OCI-LY1 (cell line): ENCODE measurements at regions not wholly inside any gene's neighbourhood (a gene's known extent, or its start where the extent isn't known, plus 50 kb on each side); places are given as distances from the start of the nearest gene placed in this dataset.
"Not testable (repeated sequence)": the region's sequence is repeated elsewhere in the genome, so short reads cannot be mapped to it uniquely, and the experiment has no call there.

Source experiments
- H2AFZ ChIP-seq: fragments of 200-600 bp; sonication (generic), shearing (Covaris generic); 2 replicates; pipeline ENCODE4 v1.6.0; 2014; ENCODE audit warnings: antibody characterized with exemption, mild to moderate bottlenecking, low read length
- H3F3A ChIP-seq: fragments of 200-600 bp; sonication (generic), shearing (Covaris generic); 2 replicates; pipeline ENCODE4 v1.6.0; 2014; ENCODE audit warnings: mild to moderate bottlenecking, antibody characterized with exemption, low read length, moderate library complexity; ENCODE audit not compliant: insufficient read depth
- H3K27ac ChIP-seq: fragments of 200-600 bp; sonication (generic); 2 replicates; pipeline ENCODE4 v1.5.1; 2014; ENCODE audit warnings: low read length, mixed run types, mild to moderate bottlenecking, low read depth; ENCODE audit not compliant: poor library complexity, severe bottlenecking
- H3K27me3 ChIP-seq: fragments of 200-600 bp; sonication (generic); 2 replicates; pipeline ENCODE4 v1.6.0; 2014; ENCODE audit warnings: antibody characterized with exemption, mild to moderate bottlenecking, low read length, moderate library complexity; ENCODE audit not compliant: insufficient read depth
- H3K36me3 ChIP-seq: fragments of 200-600 bp; sonication (generic); 2 replicates; pipeline ENCODE4 v1.6.1; 2014; ENCODE audit warnings: mild to moderate bottlenecking, antibody characterized with exemption, low read length, moderate library complexity, mixed read lengths; ENCODE audit not compliant: insufficient read depth
- H3K4me1 ChIP-seq: fragments of 200-600 bp; sonication (generic); 2 replicates; pipeline ENCODE4 v1.5.1; 2014; ENCODE audit warnings: mild to moderate bottlenecking, low read length, moderate library complexity; ENCODE audit not compliant: insufficient read depth, severe bottlenecking
- H3K4me2 ChIP-seq: fragments of 200-600 bp; sonication (generic), shearing (Covaris generic); 2 replicates; pipeline ENCODE4 v1.6.1; 2014; ENCODE audit warnings: low read length
- H3K4me3 ChIP-seq: fragments of 200-600 bp; sonication (generic); 2 replicates; pipeline ENCODE4 v1.5.1; 2014; ENCODE audit warnings: low read length, low read depth, mild to moderate bottlenecking, mixed read lengths; ENCODE audit not compliant: poor library complexity, severe bottlenecking
- H3K79me2 ChIP-seq: fragments of 200-600 bp; shearing (Covaris generic); 2 replicates; pipeline ENCODE4 v1.6.1; 2016; ENCODE audit warnings: mixed run types, low read length, mixed read lengths; ENCODE audit not compliant: insufficient read depth
- H3K9ac ChIP-seq: fragments of 200-600 bp; sonication (generic), shearing (Covaris generic); 2 replicates; pipeline ENCODE4 v1.6.1; 2014; ENCODE audit warnings: mild to moderate bottlenecking, low read length, mixed read lengths
- H3K9me2 ChIP-seq: fragments of 200-600 bp; sonication (generic), shearing (Covaris generic); 2 replicates; pipeline ENCODE4 v1.6.1; 2014; ENCODE audit warnings: low read depth, mild to moderate bottlenecking, low read length, mixed read lengths
- H3K9me3 ChIP-seq: fragments of 200-600 bp; shearing (Covaris generic); 2 replicates; pipeline ENCODE4 v1.6.1; 2014; ENCODE audit warnings: low read length, mixed read lengths
- H4K20me1 ChIP-seq: fragments of 200-600 bp; sonication (generic), shearing (Covaris generic); 2 replicates; pipeline ENCODE4 v1.6.0; 2016; ENCODE audit warnings: mild to moderate bottlenecking, low read length; ENCODE audit not compliant: insufficient read depth
- EZH2 ChIP-seq: fragments of 200-600 bp; sonication (generic), shearing (Covaris generic); IDR thresholded peaks from 2 replicates; pipeline ENCODE4 v1.8.0; 2017; ENCODE audit warnings: borderline replicate concordance, mixed run types, mild to moderate bottlenecking, antibody characterized with exemption, low read length, moderate library complexity, mixed read lengths
- TF ChIP-seq, protein P1 (sequence below): fragments of 200-600 bp; sonication (generic), shearing (Covaris generic); IDR thresholded peaks from 2 replicates; pipeline ENCODE4 v1.5.1; 2017; ENCODE audit warnings: mild to moderate bottlenecking, antibody characterized with exemption, low read length, moderate library complexity, mixed read lengths

DNA sequence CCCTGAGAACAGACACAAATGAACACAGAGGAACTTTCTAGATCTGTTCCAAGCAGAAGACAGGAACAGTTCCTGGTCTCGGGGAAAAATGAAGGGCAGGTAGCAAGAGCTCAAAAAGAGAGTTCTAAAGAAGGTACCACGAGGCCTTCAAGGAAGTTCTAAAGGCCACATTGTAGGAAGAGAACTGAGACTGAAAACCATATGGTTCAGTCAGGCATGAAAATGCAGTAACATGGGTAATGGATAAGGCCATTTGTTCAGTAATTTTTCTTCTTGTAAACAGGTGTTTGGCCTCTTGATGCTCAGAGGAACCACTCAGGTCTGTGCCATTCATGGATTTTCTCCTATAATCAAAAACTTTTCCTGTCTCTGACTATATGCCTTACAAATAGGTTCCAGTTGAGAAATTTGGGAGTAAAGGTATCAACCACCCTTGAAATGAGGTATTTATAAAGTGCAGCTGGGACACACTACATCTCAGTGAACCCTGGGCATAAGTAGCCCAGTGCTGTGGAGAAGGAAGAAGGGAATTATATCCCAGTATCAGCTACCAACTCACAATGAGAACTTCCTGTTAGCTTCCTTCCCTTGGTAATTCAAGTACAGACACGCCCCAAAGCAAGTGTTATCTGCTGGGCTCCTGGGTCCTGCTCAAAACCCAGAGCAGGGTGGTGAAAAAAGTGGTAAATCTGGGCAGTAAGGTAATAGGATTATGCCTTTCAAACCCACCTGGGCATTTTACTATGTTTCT, 277.9 kb downstream of the KLHL13 start:
- no peaks in the 10 kb centered on the region for H3K36me3 ChIP-seq
- H3K9me3 ChIP-seq: no peaks in the 10 kb centered on the region
- no peaks in the 10 kb centered on the region for H3K79me2 ChIP-seq
- no peak overlapping the region for H3K4me2 ChIP-seq
- H3K27ac ChIP-seq: no peak overlapping the region
- H4K20me1 ChIP-seq: no peaks in the 10 kb centered on the region
- no peak overlapping the region for H2AFZ ChIP-seq
- no peak overlapping the region for H3K4me3 ChIP-seq
- H3K27me3 ChIP-seq: no peaks in the 10 kb centered on the region
- no peaks in the 10 kb centered on the region for H3K4me1 ChIP-seq
- TF ChIP-seq, protein P1, sequence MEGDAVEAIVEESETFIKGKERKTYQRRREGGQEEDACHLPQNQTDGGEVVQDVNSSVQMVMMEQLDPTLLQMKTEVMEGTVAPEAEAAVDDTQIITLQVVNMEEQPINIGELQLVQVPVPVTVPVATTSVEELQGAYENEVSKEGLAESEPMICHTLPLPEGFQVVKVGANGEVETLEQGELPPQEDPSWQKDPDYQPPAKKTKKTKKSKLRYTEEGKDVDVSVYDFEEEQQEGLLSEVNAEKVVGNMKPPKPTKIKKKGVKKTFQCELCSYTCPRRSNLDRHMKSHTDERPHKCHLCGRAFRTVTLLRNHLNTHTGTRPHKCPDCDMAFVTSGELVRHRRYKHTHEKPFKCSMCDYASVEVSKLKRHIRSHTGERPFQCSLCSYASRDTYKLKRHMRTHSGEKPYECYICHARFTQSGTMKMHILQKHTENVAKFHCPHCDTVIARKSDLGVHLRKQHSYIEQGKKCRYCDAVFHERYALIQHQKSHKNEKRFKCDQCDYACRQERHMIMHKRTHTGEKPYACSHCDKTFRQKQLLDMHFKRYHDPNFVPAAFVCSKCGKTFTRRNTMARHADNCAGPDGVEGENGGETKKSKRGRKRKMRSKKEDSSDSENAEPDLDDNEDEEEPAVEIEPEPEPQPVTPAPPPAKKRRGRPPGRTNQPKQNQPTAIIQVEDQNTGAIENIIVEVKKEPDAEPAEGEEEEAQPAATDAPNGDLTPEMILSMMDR: no peak
- no peaks in the 10 kb centered on the region for H3K9me2 ChIP-seq
- H3K9ac ChIP-seq: no peak overlapping the region
- no peaks in the 10 kb centered on the region for H3F3A ChIP-seq

DNA sequence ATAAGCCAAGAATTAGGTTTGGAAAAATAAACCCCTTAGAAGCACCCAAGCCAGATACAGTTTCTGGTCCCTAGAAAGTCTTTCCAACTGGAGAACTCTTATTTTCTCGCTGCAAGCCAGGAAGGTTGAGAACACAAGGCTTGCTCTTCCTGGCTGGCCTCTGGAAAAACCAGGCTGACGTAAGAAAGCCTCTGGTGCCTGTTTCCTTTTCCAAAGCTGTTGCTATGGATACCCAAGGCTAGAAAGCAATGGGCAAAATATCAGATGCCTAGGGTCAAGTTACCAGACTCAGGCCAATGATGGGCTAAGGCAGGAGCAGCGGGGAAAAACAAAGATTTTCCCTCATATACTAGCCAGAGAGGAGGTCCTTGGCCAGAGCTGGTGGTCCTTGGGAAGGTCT, 281.6 kb downstream of the KLHL13 start:
- Histone ChIP-seq H3K27me3 (no peaks in the 10 kb centered on the region), H3K9me3 (no peaks in the 10 kb centered on the region), H3K4me3 (no peak overlapping the region), H3K9me2 (no peaks in the 10 kb centered on the region), H4K20me1 (no peaks in the 10 kb centered on the region), H3K4me2 (no peak overlapping the region), H3K36me3 (no peaks in the 10 kb centered on the region), H3K9ac (no peak overlapping the region), H3K27ac (no peak overlapping the region), H3F3A (no peaks in the 10 kb centered on the region), H2AFZ (no peak overlapping the region), H3K79me2 (no peaks in the 10 kb centered on the region), H3K4me1 (no peaks in the 10 kb centered on the region)
- TF ChIP-seq EZH2: no peak

DNA sequence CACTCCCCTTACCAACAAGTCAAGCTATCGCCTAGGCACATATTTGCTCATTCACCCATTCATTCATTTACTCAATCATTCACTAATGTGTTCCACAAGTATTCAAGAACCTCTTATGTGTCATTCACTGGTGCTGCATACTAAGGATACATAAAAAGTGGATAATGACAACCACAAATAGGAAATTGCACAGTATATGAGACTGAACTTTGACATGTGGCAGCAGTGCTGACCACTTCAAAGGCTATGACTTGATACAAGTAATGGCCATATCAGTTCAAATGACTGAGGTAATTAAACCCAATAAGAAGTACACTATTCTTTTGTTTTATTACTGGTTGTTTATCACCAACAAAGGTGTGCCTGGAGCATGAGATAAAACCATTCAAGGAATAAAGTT, 282.5 kb downstream of the KLHL13 start:
- Histone ChIP-seq H3K9ac (no peak overlapping the region), H3K4me2 (no peak overlapping the region), H3K27ac (no peak overlapping the region), H3K4me1 (no peaks in the 10 kb centered on the region), H3K27me3 (no peaks in the 10 kb centered on the region), H3K79me2 (no peaks in the 10 kb centered on the region), H3K9me3 (no peaks in the 10 kb centered on the region), H2AFZ (no peak overlapping the region), H3K4me3 (no peak overlapping the region), H4K20me1 (no peaks in the 10 kb centered on the region), H3K36me3 (no peaks in the 10 kb centered on the region), H3F3A (no peaks in the 10 kb centered on the region), H3K9me2 (no peaks in the 10 kb centered on the region)
- TF ChIP-seq, protein P1: no peak
- no peak for TF ChIP-seq EZH2

DNA sequence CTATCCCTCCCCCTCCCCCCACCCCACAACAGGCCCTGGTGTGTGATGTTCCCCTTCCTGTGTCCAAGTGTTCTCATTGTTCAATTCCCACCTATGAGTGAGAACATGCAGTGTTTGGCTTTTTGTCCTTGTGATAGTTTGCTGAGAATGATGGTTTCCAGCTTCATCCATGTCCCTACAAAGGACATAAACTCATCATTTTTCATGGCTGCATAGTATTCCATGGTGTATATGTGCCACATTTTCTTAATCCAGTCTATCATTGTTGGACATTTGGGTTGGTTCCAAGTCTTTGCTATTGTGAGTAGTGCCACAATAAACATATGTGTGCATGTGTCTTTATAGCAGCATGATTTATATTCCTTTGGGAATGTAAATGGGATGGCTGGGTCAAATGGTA, 295.1 kb downstream of the KLHL13 start:
- H3K36me3 ChIP-seq, H3K79me2 ChIP-seq, H2AFZ ChIP-seq, H3K9me2 ChIP-seq, H3K27me3 ChIP-seq, H3K9me3 ChIP-seq, H3K4me3 ChIP-seq, H4K20me1 ChIP-seq, H3K4me1 ChIP-seq, H3K27ac ChIP-seq, H3K9ac ChIP-seq, H3F3A ChIP-seq, H3K4me2 ChIP-seq: not testable (repeated sequence)
